Kidney epithelial cell (primary cell): ENCODE measurements at regions not wholly inside any gene's neighbourhood (a gene's known extent, or its start where the extent isn't known, plus 50 kb on each side); places are given as distances from the start of the nearest gene placed in this dataset.

ENCODE experiments used
- DNase-seq: peaks from one replicate; pipeline ENCODE4 v3.0.0-alpha.2; 2010; ENCODE audit warnings: low read depth
- H3K27me3 ChIP-seq: 2 replicates; pipeline ENCODE4 v1.6.0; 2011; ENCODE audit warnings: low read length; ENCODE audit not compliant: control insufficient read depth, insufficient read depth
- H3K36me3 ChIP-seq: 2 replicates; pipeline ENCODE4 v1.5.1; 2011; ENCODE audit warnings: low read length; ENCODE audit not compliant: control insufficient read depth, insufficient read depth
- H3K4me3 ChIP-seq: 2 replicates; pipeline ENCODE4 v1.5.1; 2011; ENCODE audit warnings: low read depth, mild to moderate bottlenecking, control low read depth, low read length
- CTCF ChIP-seq: IDR thresholded peaks from 2 replicates; pipeline ENCODE4 v1.5.1; 2011; ENCODE audit warnings: mild to moderate bottlenecking, moderate library complexity, low read length, control low read depth, inconsistent platforms; ENCODE audit not compliant: insufficient read depth, poor library complexity, severe bottlenecking

DNA sequence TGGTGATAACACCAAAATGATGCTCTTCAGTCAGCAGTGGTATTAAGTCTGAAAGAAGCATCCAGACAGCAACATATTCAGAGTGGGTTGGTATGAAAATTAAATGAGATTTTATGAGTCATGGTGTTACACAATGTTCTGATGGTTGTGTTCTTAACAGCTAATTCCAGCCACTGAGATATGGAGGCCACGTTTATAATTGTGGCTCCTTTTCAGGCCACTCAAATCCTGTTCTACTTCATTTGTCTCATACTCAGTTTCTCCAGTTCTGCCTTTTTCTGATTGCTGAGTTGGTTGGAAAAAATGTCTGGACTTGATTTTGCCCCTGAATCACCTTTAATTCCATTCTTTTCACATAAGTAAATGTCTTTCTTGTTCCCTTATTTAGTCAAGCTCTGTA, 162.7 kb upstream of the COL3A1 start:
- no peak for DNase-seq

DNA sequence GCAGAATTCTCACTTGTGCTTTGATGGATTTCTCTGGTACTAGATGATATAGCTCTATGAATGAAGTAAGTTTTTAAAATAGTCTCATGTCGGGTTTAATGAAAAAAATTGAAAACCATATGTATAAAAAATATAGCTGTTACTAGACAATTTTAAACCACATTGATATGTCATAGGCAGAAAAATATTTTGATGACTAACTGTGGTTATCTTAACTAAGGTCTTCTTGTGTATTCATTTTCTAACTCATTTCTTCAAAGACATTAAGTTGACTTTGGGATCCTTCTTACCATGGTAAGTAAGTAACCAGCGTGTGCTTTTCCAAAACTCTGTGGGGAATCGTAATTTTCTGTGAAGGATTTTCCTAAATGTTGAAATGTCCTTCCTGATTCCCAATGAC, 160.9 kb upstream of the COL3A1 start:
- no peak for TF ChIP-seq CTCF

More for the DNA sequence above, 162.7 kb upstream of the COL3A1 start:
- no peak overlapping the region for H3K4me3 ChIP-seq
- no peak for TF ChIP-seq CTCF
- no peaks in the 10 kb centered on the region for H3K27me3 ChIP-seq
- H3K36me3 ChIP-seq: no peaks in the 10 kb centered on the region

GRCh38 chr2:188813857-188814256, 160.3 kb upstream of the COL3A1 start:
- no peak for TF ChIP-seq CTCF
- H3K27me3 ChIP-seq: no peaks in the 10 kb centered on the region
- no peak overlapping the region for H3K4me3 ChIP-seq
- DNase-seq: no peak
- no peaks in the 10 kb centered on the region for H3K36me3 ChIP-seq

More for the DNA sequence above, 160.9 kb upstream of the COL3A1 start:
- no peaks in the 10 kb centered on the region for H3K36me3 ChIP-seq
- no peaks in the 10 kb centered on the region for H3K27me3 ChIP-seq
- H3K4me3 ChIP-seq: no peak overlapping the region
- DNase-seq: no peak

DNA sequence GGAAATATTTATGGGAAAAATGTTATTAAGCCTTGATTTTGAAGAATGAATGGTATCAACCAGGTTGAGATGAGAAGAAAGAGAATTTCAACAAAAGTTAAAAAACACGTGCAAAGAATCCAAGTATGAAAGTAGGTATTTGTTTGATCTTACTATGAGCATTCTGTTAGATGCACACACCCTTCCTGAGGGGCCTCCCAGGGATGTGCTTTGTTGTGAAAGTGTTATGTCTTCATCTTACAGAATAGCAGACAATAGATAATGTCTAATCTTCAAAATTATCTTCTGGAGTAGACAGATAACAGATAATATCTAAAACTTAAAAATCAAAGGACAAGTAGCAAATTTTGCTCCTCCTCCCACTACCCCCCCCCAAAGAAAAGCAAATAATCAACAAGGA, 155.2 kb upstream of the COL3A1 start:
- H3K36me3 ChIP-seq: no peaks in the 10 kb centered on the region
- TF ChIP-seq CTCF: no peak
- H3K4me3 ChIP-seq: no peak overlapping the region
- DNase-seq: no peak
- H3K27me3 ChIP-seq: no peaks in the 10 kb centered on the region

DNA sequence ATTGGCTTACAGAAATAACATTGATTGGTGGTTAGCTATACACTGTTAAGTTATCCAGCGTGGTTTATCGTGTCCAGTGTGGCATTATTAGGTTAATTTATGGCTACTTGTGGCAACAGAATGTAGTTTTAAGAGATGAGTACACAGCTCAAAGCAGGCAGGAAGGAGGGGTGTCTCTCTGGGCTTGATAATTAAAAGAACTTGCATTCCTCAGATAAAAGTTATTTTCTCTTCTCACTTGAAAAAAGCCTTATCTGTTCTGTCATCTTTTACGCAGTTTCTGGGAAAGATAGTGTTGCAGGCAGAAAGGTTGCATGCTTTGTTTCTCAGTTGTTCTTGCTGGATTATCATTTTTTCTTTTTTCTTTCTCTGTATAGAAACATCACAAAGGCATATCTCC, 154.4 kb upstream of the COL3A1 start:
- no peak for DNase-seq
- H3K36me3 ChIP-seq: no peaks in the 10 kb centered on the region
- no peak for TF ChIP-seq CTCF
- no peak overlapping the region for H3K4me3 ChIP-seq
- H3K27me3 ChIP-seq: no peaks in the 10 kb centered on the region

- no peaks in the 10 kb centered on the region for H3K36me3 ChIP-seq
- H3K4me3 ChIP-seq: no peak overlapping the region
- no peaks in the 10 kb centered on the region for H3K27me3 ChIP-seq
- DNase-seq: no peak
- no peak for TF ChIP-seq CTCF
Observed at GRCh38 chr2:188820576-188820975, 153.6 kb upstream of the COL3A1 start.
